Globus pallidus (tissue), 1 donor: ENCODE measurements at regions not wholly inside any gene's neighbourhood (a gene's known extent, or its start where the extent isn't known, plus 50 kb on each side); places are given as distances from the start of the nearest gene placed in this dataset.
"Not testable (repeated sequence)": the region's sequence is repeated elsewhere in the genome, so short reads cannot be mapped to it uniquely, and the experiment has no call there.

Source experiments
- DNase-seq: peaks from one replicate; pipeline ENCODE4 v3.0.0-alpha.2; 2015; ENCODE audit warnings: low spot score

GRCh38 chr3:88408935-88409334, 259.2 kb downstream of the C3orf38 start:
- no peak for DNase-seq

- DNase-seq = no peak
These were observed 260.5 kb downstream of the C3orf38 start for GRCh38 chr3:88410259-88410658.

- no peak for DNase-seq
These were observed 262.6 kb downstream of the C3orf38 start for GRCh38 chr3:88412346-88412745.

GRCh38 chr3:88416436-88416835, 266.7 kb downstream of the C3orf38 start:
- DNase-seq = no peak

GRCh38 chr3:88418219-88418618, 268.5 kb downstream of the C3orf38 start:
- DNase-seq = no peak

- DNase-seq = no peak
These were observed 283.8 kb downstream of the C3orf38 start for GRCh38 chr3:88433568-88433967.

- no peak for DNase-seq
These were observed 284.2 kb downstream of the C3orf38 start for GRCh38 chr3:88434001-88434400.

GRCh38 chr3:88440701-88441100, 290.9 kb downstream of the C3orf38 start:
- no peak for DNase-seq

GRCh38 chr3:88443066-88443465, 293.3 kb downstream of the C3orf38 start:
- no peak for DNase-seq

- no peak for DNase-seq
These were observed 294.5 kb downstream of the C3orf38 start for GRCh38 chr3:88444251-88444650.

- no peak for DNase-seq
These were observed 302.5 kb downstream of the C3orf38 start for GRCh38 chr3:88452228-88452627.

GRCh38 chr3:88460369-88460768, 310.6 kb downstream of the C3orf38 start:
- DNase-seq = no peak

- DNase-seq = no peak
These were observed 312.5 kb downstream of the C3orf38 start for GRCh38 chr3:88462230-88462629.

GRCh38 chr3:88467191-88467590, 317.4 kb downstream of the C3orf38 start:
- no peak for DNase-seq

- DNase-seq = no peak
These were observed 319.5 kb downstream of the C3orf38 start for GRCh38 chr3:88469216-88469615.

- no peak for DNase-seq
These were observed 328.7 kb downstream of the C3orf38 start for GRCh38 chr3:88478460-88478859.

GRCh38 chr3:88480822-88481221, 331.1 kb downstream of the C3orf38 start:
- no peak for DNase-seq

- no peak for DNase-seq
These were observed 335.2 kb downstream of the C3orf38 start for GRCh38 chr3:88485001-88485400.

GRCh38 chr3:88508818-88509217, 359.1 kb downstream of the C3orf38 start:
- not testable (repeated sequence) for DNase-seq

GRCh38 chr3:88509582-88509981, 359.8 kb downstream of the C3orf38 start:
- DNase-seq = no peak

- DNase-seq = no peak
These were observed 378.7 kb downstream of the C3orf38 start for GRCh38 chr3:88528494-88528893.

GRCh38 chr3:88534534-88534933, 384.8 kb downstream of the C3orf38 start:
- DNase-seq = no peak

- DNase-seq = no peak
These were observed 385.8 kb downstream of the C3orf38 start for GRCh38 chr3:88535563-88535962.

- no peak for DNase-seq
These were observed 393.2 kb downstream of the C3orf38 start for GRCh38 chr3:88542916-88543315.

GRCh38 chr3:88572450-88572849, 422.7 kb downstream of the C3orf38 start:
- no peak for DNase-seq
